Panc1 (cell line): ENCODE measurements at regions not wholly inside any gene's neighbourhood (a gene's known extent, or its start where the extent isn't known, plus 50 kb on each side); places are given as distances from the start of the nearest gene placed in this dataset.
"Not testable (repeated sequence)": the region's sequence is repeated elsewhere in the genome, so short reads cannot be mapped to it uniquely, and the experiment has no call there.

ENCODE experiments used
- ATAC-seq: fragments of 200-7000 bp; cut with Tn5 transposase; 2 replicates; pipeline ENCODE4 v1.9.1; 2020; ENCODE audit warnings: mild to moderate bottlenecking, moderate library complexity
- BruUV-seq: library from RNA; stranded (reverse); fragments of 400-500 nt; replicated peaks from 2 replicates; lab custom pipeline; 2021; lab: Mats Ljungman, UMichigan
- CTCF ChIA-PET: fragments of 300-600 bp; sonication (Branson Sonifier 250); formaldehyde crosslinking; loops from one replicate; lab custom pipeline; 2022; ENCODE audit warnings: antibody characterized with exemption; lab: Charles Lee
- POLR2A ChIA-PET: fragments of 300-600 bp; sonication (Branson Sonifier 250); formaldehyde crosslinking; loops from one replicate; lab custom pipeline; 2022; ENCODE audit warnings: antibody characterized with exemption; lab: Charles Lee
- DNase-seq: peaks from one replicate; pipeline ENCODE4 v3.0.0-alpha.2; 2010; ENCODE audit warnings: low read depth, low spot score
- H3K27ac ChIP-seq: 2 replicates; pipeline ENCODE4 v1.5.1; 2011; ENCODE audit warnings: mild to moderate bottlenecking, low read length, inconsistent platforms
- H3K27me3 ChIP-seq: fragments of 200-500 bp; sonication (Bioruptor generic); 2 replicates; pipeline ENCODE4 v1.6.0; 2014; ENCODE audit warnings: low read length, inconsistent platforms; ENCODE audit not compliant: control insufficient read depth, insufficient read depth
- H3K36me3 ChIP-seq: fragments of 200-500 bp; sonication (Bioruptor generic); 2 replicates; pipeline ENCODE4 v1.5.1; 2014; ENCODE audit warnings: inconsistent platforms, mild to moderate bottlenecking, low read length, moderate library complexity; ENCODE audit not compliant: control insufficient read depth, insufficient read depth
- H3K4me1 ChIP-seq: 2 replicates; pipeline ENCODE4 v1.5.1; 2011; ENCODE audit warnings: inconsistent platforms, mild to moderate bottlenecking, low read length, moderate library complexity; ENCODE audit not compliant: control insufficient read depth, insufficient read depth
- H3K4me3 ChIP-seq, 2 experiments: 2 replicates each; pipeline ENCODE4 v1.5.1; 2011 to 2012; ENCODE audit warnings: low read depth in 2 of 2, low read length in 2 of 2, mild to moderate bottlenecking in 2 of 2, inconsistent platforms in 1 of 2, moderate library complexity in 1 of 2
- H3K9me3 ChIP-seq: fragments of 200-500 bp; sonication (Bioruptor generic); 2 replicates; pipeline ENCODE4 v1.5.1; 2014; ENCODE audit warnings: low read depth, mild to moderate bottlenecking, inconsistent platforms, low read length, moderate library complexity; ENCODE audit not compliant: control insufficient read depth, insufficient read depth
- CTCF ChIP-seq: fragments of 450-650 bp; IDR thresholded peaks from 2 replicates; pipeline ENCODE4 v1.5.1; 2017; ENCODE audit warnings: mild to moderate bottlenecking
- REST ChIP-seq, 2 experiments: IDR thresholded peaks; 2 replicates each; pipeline ENCODE4 v1.6.1; 2011 to 2012; ENCODE audit warnings: low read depth in 2 of 2, control low read depth in 1 of 2, low read length in 1 of 2, mild to moderate bottlenecking in 1 of 2, moderate library complexity in 1 of 2; ENCODE audit not compliant: insufficient read depth in 1 of 2
- SIN3A ChIP-seq: IDR thresholded peaks from 2 replicates; pipeline ENCODE4 v1.6.1; 2012; ENCODE audit warnings: low read depth, mild to moderate bottlenecking, low read length, moderate library complexity, borderline replicate concordance; ENCODE audit not compliant: insufficient read depth
- in situ Hi-C: cut with HindIII; loops from 2 replicates; pipeline ENCODE4 v1.10.0; 2016; ENCODE audit warnings: low sequenced_read_pairs, low pct_unique_long_range_greater_than_20kb
- intact Hi-C: fragments of 100-400 bp; cut with micrococcal nuclease; formaldehyde crosslinking; loops from one replicate; pipeline ENCODE4 v1.10.0; 2022; ENCODE audit not compliant: unreplicated experiment

- ATAC-seq (no peak), DNase-seq (no peak)
- Histone ChIP-seq H3K27ac (no peak overlapping the region), H3K4me1 (no peaks in the 10 kb centered on the region), H3K27me3 (no peaks in the 10 kb centered on the region), H3K9me3 (no peaks in the 10 kb centered on the region), H3K36me3 (no peaks in the 10 kb centered on the region), H3K4me3 (no peak overlapping the region)
- intact Hi-C loops (no loop called here), in situ Hi-C loops (no loop called here)
- POLR2A ChIA-PET = no interaction called here
- TF ChIP-seq CTCF (no peak), SIN3A (no peak), REST (IDR thresholded peaks at IDR 0.05; ENCODE audit: insufficient read depth in 1 of 2, low read depth in 2 of 2, low read length in 1 of 2) (no peak)
- no TSS peak for BruUV-seq
- CTCF ChIA-PET = no interaction called here
Observed at GRCh38 chr16:29230671-29231096, 175.8 kb downstream of the NPIPB11 start.

- H3K4me1 ChIP-seq, H3K27ac ChIP-seq, CTCF ChIA-PET, DNase-seq, H3K36me3 ChIP-seq, in situ Hi-C loops, POLR2A ChIA-PET, ATAC-seq, H3K9me3 ChIP-seq, intact Hi-C loops, H3K27me3 ChIP-seq, BruUV-seq, H3K4me3 ChIP-seq: not testable (repeated sequence)
Observed at GRCh38 chr16:29230006-29230668, 176.4 kb downstream of the NPIPB11 start.

GRCh38 chr16:29229616-29230005 lies 176.9 kb downstream of the NPIPB11 start:
- H3K4me1 ChIP-seq, H3K9me3 ChIP-seq, DNase-seq, H3K27ac ChIP-seq, in situ Hi-C loops, ATAC-seq, BruUV-seq, H3K36me3 ChIP-seq, H3K27me3 ChIP-seq, CTCF ChIA-PET, POLR2A ChIA-PET, H3K4me3 ChIP-seq, intact Hi-C loops: not testable (repeated sequence)

- BruUV-seq, in situ Hi-C loops, H3K9me3 ChIP-seq, POLR2A ChIA-PET, H3K27me3 ChIP-seq, DNase-seq, H3K4me3 ChIP-seq, H3K36me3 ChIP-seq, CTCF ChIA-PET, H3K4me1 ChIP-seq, H3K27ac ChIP-seq, intact Hi-C loops, ATAC-seq: not testable (repeated sequence)
Observed at GRCh38 chr16:29228664-29229611, 177.6 kb downstream of the NPIPB11 start.
